GM18498 (cell line): ENCODE measurements at regions not wholly inside any gene's neighbourhood (a gene's known extent, or its start where the extent isn't known, plus 50 kb on each side); places are given as distances from the start of the nearest gene placed in this dataset.

Source experiments
- ATAC-seq: cut with Tn5 transposase; IDR thresholded peaks from one replicate; pipeline ENCODE4 v1.9.1; 2021; ENCODE audit warnings: mild to moderate bottlenecking, moderate library complexity; ENCODE audit not compliant: unreplicated experiment

GRCh38 chr5:74956278-74956677 is 90.1 kb upstream of the FAM169A start:
- no peak for ATAC-seq

- ATAC-seq, result no peak
These were observed 88.7 kb upstream of the FAM169A start for GRCh38 chr5:74954919-74955318.

- peak; percentile 77 for ATAC-seq
These were observed 87.9 kb upstream of the FAM169A start for GRCh38 chr5:74953937-74954720.

- ATAC-seq, result no peak
These were observed 87.4 kb upstream of the FAM169A start for GRCh38 chr5:74953554-74953936.

GRCh38 chr5:74952406-74952805 is 86.2 kb upstream of the FAM169A start:
- ATAC-seq, result no peak

GRCh38 chr5:74951865-74952264 is 85.7 kb upstream of the FAM169A start:
- ATAC-seq, result no peak

GRCh38 chr5:74950836-74951515 is 84.8 kb upstream of the FAM169A start:
- no peak for ATAC-seq

GRCh38 chr5:74949976-74950375 is 83.8 kb upstream of the FAM169A start:
- no peak for ATAC-seq

GRCh38 chr5:74948031-74948546 is 81.9 kb upstream of the FAM169A start:
- ATAC-seq, result no peak

- no peak for ATAC-seq
These were observed 80.3 kb upstream of the FAM169A start for GRCh38 chr5:74946471-74946870.

GRCh38 chr5:74945561-74946165 is 79.5 kb upstream of the FAM169A start:
- ATAC-seq, result no peak

GRCh38 chr5:74943905-74944304 is 77.7 kb upstream of the FAM169A start:
- ATAC-seq, result no peak

GRCh38 chr5:74942622-74943286 is 76.6 kb upstream of the FAM169A start:
- no peak for ATAC-seq

- ATAC-seq, result no peak
These were observed 74.7 kb upstream of the FAM169A start for GRCh38 chr5:74940782-74941353.

GRCh38 chr5:74938250-74938933 is 72.2 kb upstream of the FAM169A start:
- no peak for ATAC-seq

- no peak for ATAC-seq
These were observed 69.5 kb upstream of the FAM169A start for GRCh38 chr5:74935752-74936091.

GRCh38 chr5:74934949-74935751 is 69.0 kb upstream of the FAM169A start:
- no peak for ATAC-seq

GRCh38 chr5:74927336-74927735 is 61.1 kb upstream of the FAM169A start:
- no peak for ATAC-seq

GRCh38 chr5:74919487-74919886 is 53.3 kb upstream of the FAM169A start:
- ATAC-seq, result no peak

GRCh38 chr5:74919041-74919440 is 52.9 kb upstream of the FAM169A start:
- ATAC-seq, result no peak
